ENCODE measurements at regions not wholly inside any gene's neighbourhood (a gene's known extent, or its start where the extent isn't known, plus 50 kb on each side); places are given as distances from the start of the nearest gene placed in this dataset.

DNA sequence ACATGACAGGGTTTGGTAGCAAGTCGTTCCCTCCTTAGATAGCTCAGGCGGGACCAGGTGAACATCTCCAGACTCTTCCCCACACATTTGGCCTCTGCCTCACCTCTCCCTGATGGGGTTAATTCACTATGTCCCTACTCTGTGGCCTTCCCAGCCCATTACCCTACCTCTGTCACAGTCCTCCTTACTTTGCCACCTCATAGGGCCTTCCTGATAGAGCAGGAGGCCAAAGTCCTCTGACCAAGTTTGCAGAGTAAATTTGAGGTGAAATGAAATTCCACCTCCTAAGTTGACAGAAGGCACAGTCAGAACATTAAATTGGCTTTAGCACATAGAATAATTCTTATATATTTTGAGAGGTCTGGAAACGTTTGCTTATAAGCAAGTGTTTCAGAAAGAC, 53.1 kb upstream of the ARMC2 start:
- DNase-seq (ENCODE audit: low read depth, low spot score), result no peak
- Histone ChIP-seq H3K27ac (ENCODE audit: low read length) (no peak overlapping the region), H3K27me3 (ENCODE audit: control insufficient read depth, insufficient read depth, low read length) (no peaks in the 10 kb centered on the region), H3K4me1 (ENCODE audit: control insufficient read depth, insufficient read depth, low read length) (no peaks in the 10 kb centered on the region; the same call in 1 of the 2 replicates), H3K36me3 (ENCODE audit: control insufficient read depth, insufficient read depth, low read length) (no peaks in the 10 kb centered on the region), H3K4me3 (ENCODE audit: low read length) (no peak overlapping the region), H3K9me3 (ENCODE audit: control insufficient read depth, insufficient read depth, low read length) (no peaks in the 10 kb centered on the region)
- no CpG with 5 or more reads among the region's 3 CpGs for WGBS (ENCODE audit: insufficient coverage, insufficient read length)

DNA sequence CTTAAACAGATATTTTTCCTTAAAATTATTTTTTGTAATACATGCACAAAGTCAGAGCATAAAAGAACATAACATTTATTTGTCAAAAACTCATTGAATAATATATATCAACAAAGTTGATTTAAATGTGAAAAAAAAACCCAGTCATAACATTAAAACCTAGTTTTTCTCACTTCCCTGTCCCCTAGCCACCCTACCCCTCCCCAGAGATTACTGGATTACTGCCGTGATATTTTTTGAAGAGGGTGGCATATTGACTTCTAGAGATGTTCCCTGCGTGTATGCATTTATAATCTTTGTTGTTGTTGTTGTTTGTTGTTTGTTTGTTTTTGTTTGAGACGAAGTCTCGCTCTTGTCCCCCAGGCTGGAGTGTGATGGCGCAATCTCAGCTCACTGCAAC, 52.4 kb upstream of the ARMC2 start:
- H3K4me1 ChIP-seq (ENCODE audit: control insufficient read depth, insufficient read depth, low read length), result no peaks in the 10 kb centered on the region; the same call in 1 of the 2 replicates
- H3K27ac ChIP-seq (ENCODE audit: low read length), result no peak overlapping the region
- no peak for DNase-seq (ENCODE audit: low read depth, low spot score)
- H3K9me3 ChIP-seq (ENCODE audit: control insufficient read depth, insufficient read depth, low read length), result no peaks in the 10 kb centered on the region
- no peak overlapping the region for H3K4me3 ChIP-seq (ENCODE audit: low read length)
- H3K36me3 ChIP-seq (ENCODE audit: control insufficient read depth, insufficient read depth, low read length), result no peaks in the 10 kb centered on the region
- H3K27me3 ChIP-seq (ENCODE audit: control insufficient read depth, insufficient read depth, low read length), result no peaks in the 10 kb centered on the region
- no CpG with 5 or more reads among the region's 5 CpGs for WGBS (ENCODE audit: insufficient coverage, insufficient read length)

DNA sequence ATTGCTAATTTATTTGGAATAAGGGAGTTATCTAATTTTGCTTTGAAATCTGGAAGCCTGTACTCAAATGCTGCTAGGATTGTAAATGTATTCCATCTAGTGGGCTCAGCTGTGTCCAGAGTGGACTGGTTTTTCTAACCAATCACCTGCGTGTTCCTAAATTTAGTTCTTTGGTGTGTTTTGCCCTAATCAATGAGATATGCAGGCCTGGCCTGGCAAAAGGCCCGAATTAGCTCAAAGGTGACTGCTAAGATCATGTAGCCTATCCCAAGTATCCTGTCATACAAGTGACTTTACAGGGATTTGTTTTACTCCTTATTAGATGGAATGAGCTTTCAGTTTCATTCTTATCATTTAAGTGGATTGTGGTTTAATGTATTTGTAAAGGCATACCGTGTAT, 51.3 kb upstream of the ARMC2 start:
- DNase-seq (ENCODE audit: low read depth, low spot score), result no peak
- no CpG with 5 or more reads among the region's 3 CpGs for WGBS (ENCODE audit: insufficient coverage, insufficient read length)
- Histone ChIP-seq H3K27ac (ENCODE audit: low read length) (no peak overlapping the region), H3K4me3 (ENCODE audit: low read length) (no peak overlapping the region), H3K9me3 (ENCODE audit: control insufficient read depth, insufficient read depth, low read length) (no peaks in the 10 kb centered on the region), H3K36me3 (ENCODE audit: control insufficient read depth, insufficient read depth, low read length) (no peaks in the 10 kb centered on the region), H3K27me3 (ENCODE audit: control insufficient read depth, insufficient read depth, low read length) (no peaks in the 10 kb centered on the region), H3K4me1 (ENCODE audit: control insufficient read depth, insufficient read depth, low read length) (no peaks in the 10 kb centered on the region; the same call in 1 of the 2 replicates)

DNA sequence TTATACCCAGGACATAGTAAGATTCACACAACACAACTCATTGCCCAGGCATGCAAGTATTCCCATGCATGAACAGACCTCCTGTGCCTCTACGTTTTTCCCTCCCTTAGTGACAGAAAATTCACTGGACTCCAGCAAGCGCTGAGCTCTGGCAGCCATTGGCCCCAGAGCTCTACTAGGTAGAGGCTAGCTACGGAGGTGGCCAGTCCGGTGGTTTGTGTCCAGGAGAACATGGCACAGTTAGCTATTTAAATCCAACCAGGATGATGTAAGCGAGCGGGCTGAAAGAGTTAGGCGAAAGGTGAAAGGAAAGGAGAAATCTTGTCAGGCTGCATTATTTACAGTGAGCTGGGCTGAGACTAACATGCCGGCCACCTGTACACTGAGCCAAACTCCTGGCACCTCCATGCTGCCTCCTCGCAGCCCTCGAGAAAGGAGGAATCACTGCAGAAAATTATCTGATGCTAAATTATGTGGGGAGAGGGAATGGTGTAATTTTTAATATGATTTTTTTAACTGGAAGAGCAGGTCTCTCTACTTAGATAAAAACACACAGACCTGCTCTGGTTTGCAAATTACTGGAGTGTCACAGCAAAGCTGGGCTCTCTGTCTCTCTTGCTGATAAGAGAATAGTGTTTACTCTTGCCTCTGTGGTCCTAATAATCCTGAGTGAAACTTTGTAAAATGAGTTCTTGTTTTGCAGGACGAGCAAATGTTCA, 50.1 kb upstream of the ARMC2 start:
- WGBS (ENCODE audit: insufficient coverage, insufficient read length), result no CpG with 5 or more reads among the region's 11 CpGs
- no peaks in the 10 kb centered on the region; the same call in 1 of the 2 replicates for H3K4me1 ChIP-seq (ENCODE audit: control insufficient read depth, insufficient read depth, low read length)
- no peaks in the 10 kb centered on the region for H3K9me3 ChIP-seq (ENCODE audit: control insufficient read depth, insufficient read depth, low read length)
- H3K27me3 ChIP-seq (ENCODE audit: control insufficient read depth, insufficient read depth, low read length), result no peaks in the 10 kb centered on the region
- H3K27ac ChIP-seq (ENCODE audit: low read length), result no peak overlapping the region
- H3K4me3 ChIP-seq (ENCODE audit: low read length), result no peak overlapping the region
- no peak for DNase-seq (ENCODE audit: low read depth, low spot score)
- no peaks in the 10 kb centered on the region for H3K36me3 ChIP-seq (ENCODE audit: control insufficient read depth, insufficient read depth, low read length)
